ENCODE measurements at regions not wholly inside any gene's neighbourhood (a gene's known extent, or its start where the extent isn't known, plus 50 kb on each side); places are given as distances from the start of the nearest gene placed in this dataset.

GRCh38 chr14:27006570-27006969 is 408.7 kb upstream of the NOVA1 start:
- DNase-seq: no peak

- no peak for DNase-seq
Measured at GRCh38 chr14:27008187-27008586, 410.4 kb upstream of the NOVA1 start.

- no peak for DNase-seq
Measured at GRCh38 chr14:27012641-27013040, 414.8 kb upstream of the NOVA1 start.

- no peak for DNase-seq
Measured at GRCh38 chr14:27013678-27014077, 415.8 kb upstream of the NOVA1 start.

GRCh38 chr14:27015065-27015464 is 417.2 kb upstream of the NOVA1 start:
- no peak for DNase-seq

- DNase-seq: no peak
Measured at GRCh38 chr14:27025648-27026047, 427.8 kb upstream of the NOVA1 start.

GRCh38 chr14:27026097-27026496 is 428.3 kb upstream of the NOVA1 start:
- no peak for DNase-seq

- no peak for DNase-seq
Measured at GRCh38 chr14:27040552-27040951, 442.7 kb upstream of the NOVA1 start.

- no peak for DNase-seq
Measured at GRCh38 chr14:27049701-27050100, 451.9 kb upstream of the NOVA1 start.

GRCh38 chr14:27050208-27050607 is 452.4 kb upstream of the NOVA1 start:
- DNase-seq: no peak

- DNase-seq: no peak
Measured at GRCh38 chr14:27056586-27056985, 458.8 kb upstream of the NOVA1 start.

- no peak for DNase-seq
Measured at GRCh38 chr14:27061299-27061698, 463.5 kb upstream of the NOVA1 start.

GRCh38 chr14:27063959-27064358 is 466.1 kb upstream of the NOVA1 start:
- no peak for DNase-seq

- no peak for DNase-seq
Measured at GRCh38 chr14:27065886-27066285, 468.1 kb upstream of the NOVA1 start.

- no peak for DNase-seq
Measured at GRCh38 chr14:27067961-27068360, 470.1 kb upstream of the NOVA1 start.

- DNase-seq: no peak
Measured at GRCh38 chr14:27072589-27072988, 474.8 kb upstream of the NOVA1 start.

GRCh38 chr14:27075503-27075902 is 477.7 kb upstream of the NOVA1 start:
- DNase-seq: no peak

- no peak for DNase-seq
Measured at GRCh38 chr14:27077214-27077613, 479.4 kb upstream of the NOVA1 start.

GRCh38 chr14:27077710-27078109 is 479.9 kb upstream of the NOVA1 start:
- DNase-seq: no peak

GRCh38 chr14:27078191-27078590 is 480.4 kb upstream of the NOVA1 start:
- DNase-seq: no peak

- no peak for DNase-seq
Measured at GRCh38 chr14:27079716-27080115, 481.9 kb upstream of the NOVA1 start.

- DNase-seq: no peak
Measured at GRCh38 chr14:27085500-27085899, 487.7 kb upstream of the NOVA1 start.

- no peak for DNase-seq
Measured at GRCh38 chr14:27090716-27091115, 492.9 kb upstream of the NOVA1 start.

GRCh38 chr14:27091973-27092372 is 494.1 kb upstream of the NOVA1 start:
- DNase-seq: no peak

GRCh38 chr14:27096091-27096490 is 498.3 kb upstream of the NOVA1 start:
- no peak for DNase-seq

- no peak for DNase-seq
Measured at GRCh38 chr14:27098451-27098850, 500.6 kb upstream of the NOVA1 start.
